ENCODE measurements at regions not wholly inside any gene's neighbourhood (a gene's known extent, or its start where the extent isn't known, plus 50 kb on each side); places are given as distances from the start of the nearest gene placed in this dataset.

DNA sequence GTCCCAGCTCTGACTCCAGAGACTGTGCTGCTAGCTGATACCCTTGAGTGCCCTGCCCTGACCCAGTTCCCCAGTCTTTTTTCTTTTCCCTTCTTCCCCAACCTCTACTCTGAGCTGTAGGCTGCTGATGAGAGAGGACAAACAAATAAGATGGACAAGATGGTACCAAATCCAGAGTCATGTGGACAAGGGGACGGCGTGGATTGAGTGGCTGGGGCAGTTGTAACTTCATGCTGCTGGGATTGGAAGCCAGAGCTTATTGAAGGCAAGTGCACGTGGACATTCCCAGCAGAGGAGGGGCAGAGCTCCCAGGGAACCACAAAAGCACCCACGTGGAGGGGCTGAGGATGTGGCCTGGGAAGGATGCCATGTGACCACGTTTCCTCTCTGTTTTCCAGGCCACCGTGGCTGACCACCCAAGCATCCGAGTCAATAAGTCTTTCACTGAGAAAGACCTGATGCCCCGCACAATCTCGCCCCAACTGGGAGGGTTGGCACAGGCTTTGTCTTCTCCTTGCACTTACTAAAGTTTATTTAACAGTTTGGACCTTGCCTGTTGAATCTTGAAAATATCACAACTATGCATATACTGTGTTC, 323.3 kb upstream of the ZNF507 start:
- H3K9me3 Mint-ChIP-seq = peaks cover 10% of the 10 kb centered on the region
- H3K4me1 Mint-ChIP-seq (ENCODE audit: low read depth) = no peaks in the 10 kb centered on the region
- H3K4me3 Mint-ChIP-seq = no peak overlapping the region
- H3K27ac Mint-ChIP-seq = no peak overlapping the region
- no peaks in the 10 kb centered on the region for H3K36me3 Mint-ChIP-seq (ENCODE audit: low read depth)
- no peaks in the 10 kb centered on the region for H3K27me3 Mint-ChIP-seq

- Mint-ChIP-seq H3K27ac (no peak overlapping the region), H3K27me3 (no peaks in the 10 kb centered on the region), H3K4me1 (ENCODE audit: low read depth) (no peaks in the 10 kb centered on the region), H3K4me3 (no peak overlapping the region), H3K36me3 (ENCODE audit: low read depth) (no peaks in the 10 kb centered on the region), H3K9me3 (peaks cover 10% of the 10 kb centered on the region)
Measured at GRCh38 chr19:32022731-32023563, 322.5 kb upstream of the ZNF507 start.

DNA sequence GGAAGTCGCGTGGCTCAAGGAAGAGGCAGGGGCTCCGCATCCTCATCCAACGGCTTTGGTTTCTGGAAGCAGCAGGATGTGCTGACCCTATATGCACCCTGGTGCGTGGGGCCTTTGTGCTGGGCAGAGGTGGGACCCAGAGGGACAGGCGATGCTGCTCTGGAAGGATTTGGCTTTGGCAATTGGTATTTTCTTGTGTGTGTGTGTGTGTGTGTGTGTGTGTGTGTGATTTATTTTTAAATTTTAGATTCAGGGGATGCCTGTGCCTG, 321.9 kb upstream of the ZNF507 start:
- no peaks in the 10 kb centered on the region for H3K27me3 Mint-ChIP-seq
- no peak overlapping the region for H3K27ac Mint-ChIP-seq
- H3K9me3 Mint-ChIP-seq = peaks cover 10% of the 10 kb centered on the region
- H3K4me3 Mint-ChIP-seq = no peak overlapping the region
- no peaks in the 10 kb centered on the region for H3K4me1 Mint-ChIP-seq (ENCODE audit: low read depth)
- H3K36me3 Mint-ChIP-seq (ENCODE audit: low read depth) = no peaks in the 10 kb centered on the region

DNA sequence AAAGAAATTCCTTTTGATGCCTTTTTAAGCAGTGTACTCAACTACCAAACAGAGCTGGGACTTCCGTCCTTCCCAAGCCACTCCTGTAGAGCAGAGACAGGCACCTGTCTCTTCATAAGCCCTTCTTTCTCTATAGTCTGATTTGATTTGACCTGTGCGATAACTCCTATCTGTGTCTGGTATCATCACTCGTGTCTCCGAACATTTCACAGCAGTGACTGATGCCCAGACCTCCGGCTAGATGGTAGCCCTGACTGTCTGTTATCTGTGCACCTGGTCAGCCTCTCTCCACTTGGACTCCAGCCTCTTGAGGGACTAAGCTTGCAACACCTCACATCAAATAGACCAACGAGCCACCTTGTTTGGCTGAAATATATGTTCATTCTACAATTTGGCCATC, 316.2 kb upstream of the ZNF507 start:
- peaks cover 4% of the 10 kb centered on the region for H3K27me3 Mint-ChIP-seq

GRCh38 chr19:32032561-32032960, 312.8 kb upstream of the ZNF507 start:
- no peak overlapping the region for H3K27ac Mint-ChIP-seq
- H3K9me3 Mint-ChIP-seq = no peaks in the 10 kb centered on the region
- H3K4me1 Mint-ChIP-seq (ENCODE audit: low read depth) = no peaks in the 10 kb centered on the region
- H3K4me3 Mint-ChIP-seq = no peak overlapping the region
- H3K27me3 Mint-ChIP-seq = peaks cover 8% of the 10 kb centered on the region
- no peaks in the 10 kb centered on the region for H3K36me3 Mint-ChIP-seq (ENCODE audit: low read depth)

More for the DNA sequence above, 316.2 kb upstream of the ZNF507 start:
- no peaks in the 10 kb centered on the region for H3K36me3 Mint-ChIP-seq (ENCODE audit: low read depth)
- peaks cover 5% of the 10 kb centered on the region for H3K9me3 Mint-ChIP-seq
- no peak overlapping the region for H3K4me3 Mint-ChIP-seq
- no peaks in the 10 kb centered on the region for H3K4me1 Mint-ChIP-seq (ENCODE audit: low read depth)
- no peak overlapping the region for H3K27ac Mint-ChIP-seq

- peaks cover 21% of the 10 kb centered on the region for H3K27me3 Mint-ChIP-seq
- H3K36me3 Mint-ChIP-seq (ENCODE audit: low read depth) = no peaks in the 10 kb centered on the region
- H3K4me3 Mint-ChIP-seq = no peak overlapping the region
- H3K27ac Mint-ChIP-seq = no peak overlapping the region
- no peaks in the 10 kb centered on the region for H3K4me1 Mint-ChIP-seq (ENCODE audit: low read depth)
- no peaks in the 10 kb centered on the region for H3K9me3 Mint-ChIP-seq
Measured at GRCh38 chr19:32035626-32036025, 309.8 kb upstream of the ZNF507 start.

DNA sequence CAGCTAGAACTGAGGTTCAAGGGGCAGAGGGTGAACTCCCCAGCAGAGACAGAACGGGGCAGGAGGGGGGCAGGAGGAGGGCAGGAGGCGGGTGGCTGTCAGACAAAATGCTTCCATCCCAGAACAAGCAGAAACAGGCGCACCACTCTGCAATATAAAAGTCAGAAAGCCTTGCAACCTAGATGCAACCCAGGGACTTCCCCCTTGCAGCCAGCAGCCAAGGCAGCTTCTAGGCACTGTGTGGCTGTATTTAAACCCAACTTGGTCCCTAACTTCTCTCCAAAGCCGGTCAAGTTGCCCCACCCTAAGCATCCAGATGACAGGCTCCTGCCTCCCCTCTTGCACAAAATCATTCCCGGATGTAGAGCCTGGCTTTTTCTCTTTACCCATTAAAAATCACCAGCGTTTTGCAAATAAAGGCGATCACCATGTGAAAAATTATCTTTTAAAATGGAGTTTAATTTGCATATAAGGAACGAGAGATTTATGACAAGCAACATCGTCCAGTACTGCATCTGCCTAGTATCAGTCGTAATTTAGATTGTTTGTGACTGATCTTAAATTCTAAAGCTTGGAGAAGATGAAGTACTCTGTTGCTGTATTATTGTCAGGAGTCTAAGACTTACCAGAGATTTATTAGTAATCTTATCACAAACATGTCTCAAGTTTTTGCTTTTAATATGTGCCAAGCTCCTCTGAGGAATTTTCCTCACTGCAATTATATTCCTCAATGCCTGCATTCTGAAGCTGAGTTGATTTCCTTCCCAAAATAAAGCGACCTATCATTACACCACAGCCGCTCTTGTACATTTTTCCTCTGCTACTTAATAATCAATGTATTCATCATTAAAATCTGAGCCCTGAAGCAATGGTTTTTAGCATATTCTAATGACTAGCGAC, 307.1 kb upstream of the ZNF507 start:
- Mint-ChIP-seq H3K4me1 (ENCODE audit: low read depth) (no peaks in the 10 kb centered on the region), H3K9me3 (no peaks in the 10 kb centered on the region), H3K27me3 (peaks cover 37% of the 10 kb centered on the region), H3K4me3 (no peak overlapping the region), H3K27ac (no peak overlapping the region), H3K36me3 (ENCODE audit: low read depth) (no peaks in the 10 kb centered on the region)

GRCh38 chr19:32038961-32039360, 306.4 kb upstream of the ZNF507 start:
- Mint-ChIP-seq H3K36me3 (ENCODE audit: low read depth) (no peaks in the 10 kb centered on the region), H3K4me3 (no peak overlapping the region), H3K4me1 (ENCODE audit: low read depth) (no peaks in the 10 kb centered on the region), H3K9me3 (no peaks in the 10 kb centered on the region), H3K27ac (no peak overlapping the region), H3K27me3 (peaks cover 38% of the 10 kb centered on the region)

GRCh38 chr19:32039440-32039839, 306.0 kb upstream of the ZNF507 start:
- no peaks in the 10 kb centered on the region for H3K4me1 Mint-ChIP-seq (ENCODE audit: low read depth)
- H3K9me3 Mint-ChIP-seq = no peaks in the 10 kb centered on the region
- no peaks in the 10 kb centered on the region for H3K36me3 Mint-ChIP-seq (ENCODE audit: low read depth)
- no peak overlapping the region for H3K4me3 Mint-ChIP-seq
- H3K27me3 Mint-ChIP-seq = peaks cover 43% of the 10 kb centered on the region
- H3K27ac Mint-ChIP-seq = no peak overlapping the region

DNA sequence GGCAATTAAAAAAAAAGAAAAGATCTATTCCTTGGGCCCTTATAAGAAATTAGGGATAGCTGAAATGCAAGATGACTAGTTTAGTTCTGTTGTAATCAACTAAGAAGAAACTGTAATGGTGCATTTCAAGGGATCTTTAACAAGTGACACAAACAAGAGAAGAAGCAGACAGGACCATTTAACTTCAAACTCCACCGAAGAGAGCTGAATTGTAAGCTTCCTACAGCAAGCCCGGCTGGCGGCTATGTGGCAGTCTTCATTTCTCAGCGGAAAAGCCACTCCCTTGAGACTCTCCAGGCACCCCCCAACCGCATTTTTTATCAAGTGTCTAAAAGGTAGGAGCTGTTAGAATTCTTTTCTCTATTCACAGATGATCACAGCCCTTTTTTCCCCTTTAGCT, 305.2 kb upstream of the ZNF507 start:
- H3K9me3 Mint-ChIP-seq = no peaks in the 10 kb centered on the region
- H3K4me3 Mint-ChIP-seq = no peak overlapping the region
- H3K4me1 Mint-ChIP-seq (ENCODE audit: low read depth) = no peaks in the 10 kb centered on the region
- peaks cover 48% of the 10 kb centered on the region for H3K27me3 Mint-ChIP-seq
- no peaks in the 10 kb centered on the region for H3K36me3 Mint-ChIP-seq (ENCODE audit: low read depth)
- no peak overlapping the region for H3K27ac Mint-ChIP-seq

DNA sequence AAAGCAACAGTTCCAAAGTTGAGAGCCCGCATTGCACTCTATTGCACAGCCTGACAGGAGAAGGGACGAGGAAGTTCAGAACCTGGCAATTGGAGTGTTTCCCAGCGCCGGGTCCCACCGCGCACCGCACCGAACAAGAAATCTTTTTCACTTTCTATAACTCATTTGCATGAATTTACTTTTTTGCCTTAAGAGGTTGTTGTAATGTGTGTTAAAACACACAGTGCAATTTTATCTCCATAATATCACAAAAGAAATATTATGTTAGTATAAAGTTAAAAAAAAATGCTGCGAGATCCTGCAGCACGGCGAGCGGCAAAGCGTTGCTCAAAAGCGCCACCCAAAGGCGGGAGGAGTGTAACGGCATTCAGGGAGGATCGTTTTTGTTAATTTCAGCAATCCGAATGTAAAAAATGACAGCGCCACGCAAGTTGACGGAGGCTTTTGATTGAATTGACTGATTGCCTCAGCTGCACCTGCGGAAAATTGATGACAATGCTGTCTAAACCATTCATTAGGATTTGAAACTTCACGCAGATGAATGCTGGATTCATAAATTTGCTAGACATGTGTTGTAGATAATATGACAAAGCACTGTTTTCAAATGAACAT, 303.6 kb upstream of the ZNF507 start:
- H3K36me3 Mint-ChIP-seq (ENCODE audit: low read depth) = no peaks in the 10 kb centered on the region
- H3K27ac Mint-ChIP-seq = no peak overlapping the region
- H3K4me3 Mint-ChIP-seq = no peak overlapping the region
- no peaks in the 10 kb centered on the region for H3K4me1 Mint-ChIP-seq (ENCODE audit: low read depth)
- H3K9me3 Mint-ChIP-seq = no peaks in the 10 kb centered on the region
- peaks cover 50% of the 10 kb centered on the region for H3K27me3 Mint-ChIP-seq

DNA sequence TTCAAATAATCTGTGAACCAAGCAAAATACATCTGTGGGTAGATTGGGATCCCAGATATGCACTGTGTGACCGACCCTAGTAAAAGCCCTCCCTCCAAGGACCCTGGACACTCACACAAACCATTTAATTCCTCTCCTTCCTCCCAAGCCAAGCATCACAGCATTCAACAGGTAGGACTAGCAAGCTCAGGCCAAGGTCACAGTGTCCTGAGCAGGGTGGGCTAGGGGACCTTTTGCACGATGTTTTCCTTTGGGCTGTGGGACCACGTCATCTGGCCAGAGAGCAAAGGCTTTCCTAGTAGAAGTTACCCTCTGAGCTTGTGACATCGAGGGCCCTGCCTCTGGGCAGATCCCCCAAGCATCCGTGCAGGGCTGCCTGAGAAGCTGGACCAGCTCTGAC, 297.6 kb upstream of the ZNF507 start:
- Mint-ChIP-seq H3K9me3 (no peaks in the 10 kb centered on the region), H3K36me3 (ENCODE audit: low read depth) (no peaks in the 10 kb centered on the region), H3K4me1 (ENCODE audit: low read depth) (no peaks in the 10 kb centered on the region), H3K27ac (no peak overlapping the region), H3K27me3 (peaks cover 24% of the 10 kb centered on the region), H3K4me3 (no peak overlapping the region)

DNA sequence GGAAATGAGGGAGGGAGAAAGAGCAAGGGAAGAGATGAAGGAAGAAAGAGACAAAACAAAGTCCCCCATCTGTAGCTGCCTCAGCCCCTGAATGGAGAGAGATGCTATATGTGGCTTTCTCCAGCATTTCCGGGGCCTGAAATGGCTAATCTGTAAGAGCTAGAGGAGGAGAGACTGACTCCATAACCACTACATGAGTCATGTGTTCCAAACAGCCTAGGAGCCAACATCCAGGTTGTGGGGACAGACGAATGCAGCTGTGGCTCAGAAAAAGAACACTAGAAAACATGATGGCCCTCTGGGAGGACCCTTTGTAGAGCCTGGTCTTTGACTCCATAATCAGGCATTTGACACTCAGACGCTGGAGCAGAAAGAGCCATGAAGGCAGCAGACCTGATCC, 292.0 kb upstream of the ZNF507 start:
- no peak overlapping the region for H3K27ac Mint-ChIP-seq
- no peaks in the 10 kb centered on the region for H3K4me1 Mint-ChIP-seq (ENCODE audit: low read depth)
- no peaks in the 10 kb centered on the region for H3K36me3 Mint-ChIP-seq (ENCODE audit: low read depth)
- no peaks in the 10 kb centered on the region for H3K27me3 Mint-ChIP-seq
- H3K9me3 Mint-ChIP-seq = no peaks in the 10 kb centered on the region
- H3K4me3 Mint-ChIP-seq = no peak overlapping the region

GRCh38 chr19:32053861-32054260, 291.5 kb upstream of the ZNF507 start:
- Mint-ChIP-seq H3K27me3 (no peaks in the 10 kb centered on the region), H3K36me3 (ENCODE audit: low read depth) (no peaks in the 10 kb centered on the region), H3K27ac (no peak overlapping the region), H3K4me3 (no peak overlapping the region), H3K4me1 (ENCODE audit: low read depth) (no peaks in the 10 kb centered on the region), H3K9me3 (no peaks in the 10 kb centered on the region)

- Mint-ChIP-seq H3K27ac (no peak overlapping the region), H3K4me3 (no peak overlapping the region)
Measured at GRCh38 chr19:32058131-32058530, 287.3 kb upstream of the ZNF507 start.

More at GRCh38 chr19:32058131-32058530, 287.3 kb upstream of the ZNF507 start:
- H3K27me3 Mint-ChIP-seq = no peaks in the 10 kb centered on the region
- no peaks in the 10 kb centered on the region for H3K9me3 Mint-ChIP-seq
- no peaks in the 10 kb centered on the region for H3K36me3 Mint-ChIP-seq (ENCODE audit: low read depth)
- no peaks in the 10 kb centered on the region for H3K4me1 Mint-ChIP-seq (ENCODE audit: low read depth)
